Medulla oblongata (tissue), 1 donor: ENCODE measurements at regions not wholly inside any gene's neighbourhood (a gene's known extent, or its start where the extent isn't known, plus 50 kb on each side); places are given as distances from the start of the nearest gene placed in this dataset.

Experiments
- DNase-seq: peaks from one replicate; pipeline ENCODE4 v3.0.0-alpha.2; 2015; ENCODE audit errors: extremely low spot score

DNA sequence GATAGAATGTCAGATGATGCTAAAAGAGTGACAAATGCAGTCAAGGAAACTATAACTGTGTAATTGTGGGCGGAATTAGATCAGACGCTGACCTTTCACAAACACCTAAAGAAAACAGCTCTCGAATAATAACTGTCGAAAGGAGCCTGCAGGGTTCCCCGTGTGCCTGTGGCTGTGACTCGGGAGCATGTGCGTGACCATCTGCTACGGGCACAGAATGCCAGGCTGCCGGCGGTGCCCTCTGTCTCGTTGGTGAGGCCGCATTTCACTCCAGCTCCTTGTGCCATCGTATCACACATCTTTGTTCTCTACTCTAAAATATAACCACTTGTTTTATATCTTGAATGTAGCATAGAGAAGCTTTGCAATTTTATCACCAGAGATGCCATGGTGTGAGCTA is 267.8 kb upstream of the FMN2 start:
- no peak for DNase-seq

DNA sequence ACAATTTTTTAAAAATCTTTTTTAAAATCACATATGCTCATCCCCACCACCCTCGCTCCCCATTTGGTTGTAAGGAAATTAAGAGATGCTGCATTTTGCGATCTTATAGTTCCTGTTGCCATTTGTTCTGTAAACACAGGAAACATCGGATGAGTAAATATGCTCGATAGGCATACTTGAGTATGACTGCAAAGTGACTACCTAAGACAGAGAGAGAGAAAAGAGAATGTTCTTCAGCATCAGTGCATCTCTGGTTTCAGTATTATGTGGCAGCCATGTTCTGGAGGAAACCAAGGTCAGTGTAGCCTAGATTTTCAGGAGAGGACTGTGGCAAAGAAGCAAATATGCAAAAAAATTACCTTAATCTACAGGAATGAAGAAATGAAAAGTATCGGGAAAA is 265.5 kb upstream of the FMN2 start:
- no peak for DNase-seq

DNA sequence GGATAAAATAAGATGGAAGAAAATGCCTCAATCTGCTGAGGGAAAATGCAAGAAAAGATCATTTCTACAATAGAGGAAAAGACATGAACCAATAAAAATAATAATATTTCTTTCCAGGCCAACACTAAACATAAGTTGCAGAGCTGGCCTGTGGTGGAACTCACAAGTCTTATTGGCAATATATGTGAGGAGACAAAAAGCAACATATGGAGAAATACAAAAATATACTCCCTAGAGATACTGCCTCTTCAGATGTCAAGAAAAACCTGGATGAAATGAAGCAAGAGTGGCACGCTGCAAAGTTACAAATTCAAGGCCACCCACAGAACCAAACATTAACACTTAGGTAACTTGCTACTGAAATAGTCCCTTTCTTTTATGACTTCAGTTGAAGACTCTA is 264.9 kb upstream of the FMN2 start:
- DNase-seq: no peak

DNA sequence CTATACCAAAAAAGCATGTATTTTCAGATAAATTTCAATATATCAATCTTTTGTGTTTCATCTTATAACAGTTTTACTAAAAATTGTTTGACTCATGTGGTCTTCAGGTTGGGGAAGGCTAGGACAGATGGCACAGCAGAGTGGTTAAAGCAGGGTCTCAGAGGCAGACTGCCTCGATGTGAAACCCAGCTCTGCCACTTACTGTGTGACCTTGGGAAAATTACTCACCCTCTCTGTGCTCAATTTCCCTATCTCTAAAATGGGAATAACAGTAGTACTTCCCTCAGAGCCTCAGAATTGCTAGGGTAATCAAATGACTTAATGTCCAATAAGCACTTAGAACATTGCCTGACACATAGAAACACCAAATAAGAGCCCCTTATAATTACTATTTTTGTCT is 262.1 kb upstream of the FMN2 start:
- DNase-seq: no peak

DNA sequence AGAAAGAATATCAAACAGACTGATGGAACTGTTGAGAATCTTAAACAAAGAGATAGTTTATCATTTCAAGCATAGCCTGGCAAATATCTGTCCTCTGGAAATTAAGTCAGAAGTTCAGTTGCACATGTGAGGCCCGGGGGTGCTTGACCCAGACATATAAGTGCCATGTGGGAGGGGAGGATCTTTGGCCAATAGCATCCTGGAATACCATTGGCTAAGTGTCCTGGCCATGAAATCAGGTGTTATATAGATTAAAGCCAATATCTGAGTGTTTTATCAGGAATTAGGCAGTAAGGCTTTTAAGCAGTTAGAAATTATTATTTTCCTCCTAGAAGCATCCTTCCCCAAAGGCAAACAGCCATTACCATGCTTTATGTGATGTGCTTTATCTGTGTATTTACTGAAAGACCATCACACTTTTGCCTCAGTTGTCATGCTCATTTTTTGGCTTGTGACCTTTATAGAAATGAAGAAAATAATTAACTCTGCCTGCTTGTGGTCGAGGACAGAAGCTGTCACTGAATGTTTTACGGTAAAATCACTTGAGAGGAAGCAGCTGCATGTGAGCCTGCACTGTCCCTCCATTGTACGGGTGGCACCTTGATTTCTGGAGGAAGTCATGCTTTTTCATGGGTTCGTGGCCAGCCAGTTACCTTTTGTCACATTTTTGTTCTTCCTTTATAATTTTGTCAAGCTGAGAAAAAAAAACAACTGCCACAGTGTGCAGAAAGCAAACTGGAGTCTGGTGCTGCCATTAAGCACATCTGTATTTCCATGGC is 259.9 kb upstream of the FMN2 start:
- no peak for DNase-seq

DNA sequence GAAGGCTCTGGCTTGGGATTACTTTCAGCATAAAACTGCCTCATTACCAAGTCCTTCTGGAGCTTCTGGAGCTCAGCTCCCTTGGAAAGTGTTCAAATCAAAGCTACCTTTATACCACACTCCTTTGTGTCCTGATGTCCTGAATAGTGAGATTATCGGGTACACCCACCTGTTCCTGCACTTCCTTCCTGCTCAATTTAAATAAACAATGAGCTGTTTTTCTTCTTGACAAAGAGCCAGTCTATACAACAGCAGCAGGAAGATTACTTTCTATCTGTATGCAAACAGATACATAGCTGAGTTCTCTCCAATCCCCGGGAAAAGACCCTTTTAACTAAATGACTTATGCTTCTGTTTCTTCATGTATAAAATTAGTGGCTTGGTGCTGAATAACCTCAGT is 258.0 kb upstream of the FMN2 start:
- no peak for DNase-seq

DNA sequence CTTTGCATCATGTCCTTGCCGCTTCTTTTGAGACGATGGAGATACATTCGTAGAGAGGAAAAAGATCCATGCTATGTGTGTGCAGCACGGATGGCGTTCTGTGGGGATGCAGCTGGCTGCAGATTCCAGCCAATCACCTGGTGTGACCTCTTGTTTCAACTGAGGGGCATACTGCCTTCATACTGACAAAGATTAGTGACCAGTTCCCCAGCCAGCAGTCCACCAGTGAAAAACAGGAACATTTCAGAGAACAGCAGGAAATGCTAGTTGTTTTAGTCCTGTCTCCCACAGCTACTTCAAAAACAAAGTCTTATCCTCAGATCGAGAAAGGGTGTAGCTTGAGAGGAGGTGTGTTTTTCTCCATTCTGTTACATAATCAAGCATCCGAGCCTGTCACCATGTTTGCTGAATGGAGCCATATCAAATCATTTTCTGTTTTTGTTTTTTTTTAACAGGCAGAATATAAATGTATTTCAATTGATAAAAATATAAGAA is 255.7 kb upstream of the FMN2 start:
- DNase-seq: no peak

DNA sequence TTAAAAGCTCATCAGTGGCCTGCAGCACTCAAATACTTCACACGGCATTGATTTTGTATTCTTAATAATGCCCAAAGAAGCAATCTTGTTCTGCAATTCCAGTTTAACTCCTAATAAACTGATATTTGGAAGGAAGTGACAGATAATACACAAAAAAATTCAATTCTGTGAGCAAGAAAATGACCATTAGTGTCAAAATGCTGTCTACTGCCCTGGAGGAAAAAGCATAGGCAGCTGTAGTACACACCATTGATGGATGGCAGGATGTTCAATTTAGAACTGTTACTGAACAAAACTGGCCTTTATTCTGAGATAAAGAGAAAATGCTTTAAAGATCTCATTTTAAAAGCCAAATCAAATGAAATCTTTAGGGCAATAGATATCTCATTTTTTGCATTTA is 251.3 kb upstream of the FMN2 start:
- DNase-seq: no peak

DNA sequence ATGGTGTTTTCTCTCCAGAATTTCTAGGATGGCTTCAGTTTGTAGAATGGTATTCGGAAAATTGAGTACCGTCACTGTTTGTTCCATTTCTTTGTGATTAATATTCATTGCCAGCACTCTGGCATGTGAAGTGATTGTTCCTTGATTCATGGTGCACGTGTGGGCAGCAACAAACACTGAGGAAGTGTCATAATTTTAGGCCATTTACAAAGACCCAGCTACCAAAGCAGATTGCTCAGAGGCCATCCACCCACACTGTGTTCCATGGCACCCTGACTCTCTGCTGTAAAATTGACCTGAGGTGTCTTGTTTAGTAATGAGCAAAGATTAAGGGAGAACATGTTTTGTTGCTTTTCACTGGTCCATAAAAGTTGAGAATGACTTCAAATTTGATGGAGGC is 250.9 kb upstream of the FMN2 start:
- no peak for DNase-seq

DNA sequence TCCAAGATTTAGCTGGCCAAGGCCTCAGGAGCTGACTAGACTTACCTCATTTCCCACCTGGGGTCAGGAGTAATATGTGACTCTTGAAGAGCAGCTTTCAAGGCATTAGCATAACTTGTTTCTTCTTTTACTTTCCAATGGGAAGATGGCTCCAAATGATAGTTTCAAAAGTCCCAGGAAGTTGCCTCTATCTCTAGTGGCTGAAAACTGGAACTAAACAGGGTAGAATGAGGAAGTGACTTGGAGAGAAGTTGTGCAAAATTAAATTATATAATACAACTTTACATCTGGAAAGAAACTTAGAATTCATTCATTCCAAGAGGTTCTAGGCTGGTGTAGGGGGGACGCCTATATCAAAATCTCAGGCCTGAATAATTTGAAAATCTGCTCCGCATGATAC is 250.1 kb upstream of the FMN2 start:
- no peak for DNase-seq

DNA sequence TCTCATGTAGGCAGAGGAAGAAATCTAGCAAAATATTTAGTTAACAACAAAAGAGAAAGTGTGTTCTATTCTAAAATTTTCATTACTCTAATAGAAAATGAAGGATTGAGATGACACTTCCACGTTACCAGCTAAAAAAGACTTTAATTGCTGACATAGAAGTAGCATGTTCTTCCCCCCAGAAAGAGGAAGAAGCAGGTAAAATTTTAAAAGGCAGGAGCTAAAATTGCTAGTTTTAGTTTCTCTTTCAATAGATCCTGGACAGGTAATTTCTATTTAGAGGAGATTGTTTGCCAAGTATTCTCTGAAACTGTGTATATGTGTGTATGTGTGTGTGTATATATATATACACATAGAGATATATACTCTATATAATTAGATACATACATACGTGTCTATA is 248.1 kb upstream of the FMN2 start:
- no peak for DNase-seq

DNA sequence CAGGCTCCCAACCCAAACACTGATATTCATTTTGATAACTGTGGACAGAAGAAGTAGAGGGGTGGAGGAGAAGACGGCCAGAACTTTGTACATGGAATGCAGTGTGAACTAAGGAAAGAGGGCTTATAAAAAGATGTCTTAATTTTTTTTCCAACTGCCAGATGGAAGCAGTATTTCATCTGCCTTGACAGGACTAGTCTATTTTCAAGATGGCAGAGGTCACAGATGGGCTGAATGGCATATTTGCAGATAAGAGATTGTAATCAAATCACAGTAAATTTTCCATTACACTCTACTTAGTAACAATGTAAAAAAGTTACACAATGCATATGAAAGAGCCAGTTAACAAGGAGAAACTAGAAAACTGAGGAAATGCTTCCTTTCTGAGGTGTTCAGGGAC is 246.8 kb upstream of the FMN2 start:
- no peak for DNase-seq

DNA sequence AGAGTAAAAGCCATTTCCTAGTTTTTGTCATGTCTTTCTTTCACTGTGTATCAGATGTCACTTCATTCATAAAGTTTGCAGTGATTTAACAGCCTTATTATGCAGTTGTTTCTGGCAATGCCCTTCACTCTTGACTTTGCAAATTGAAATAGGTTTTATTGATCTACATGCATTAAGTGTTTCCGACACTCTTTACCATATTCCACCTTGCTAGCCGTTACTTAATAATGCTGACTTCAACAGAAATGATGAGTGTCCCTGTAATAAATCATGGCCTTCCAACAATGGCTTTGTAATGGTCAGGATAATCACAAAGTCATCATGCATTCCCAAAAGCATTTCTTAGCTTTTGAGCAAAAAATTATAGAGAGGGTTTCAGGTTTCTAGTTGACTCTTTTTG is 236.8 kb upstream of the FMN2 start:
- no peak for DNase-seq

DNA sequence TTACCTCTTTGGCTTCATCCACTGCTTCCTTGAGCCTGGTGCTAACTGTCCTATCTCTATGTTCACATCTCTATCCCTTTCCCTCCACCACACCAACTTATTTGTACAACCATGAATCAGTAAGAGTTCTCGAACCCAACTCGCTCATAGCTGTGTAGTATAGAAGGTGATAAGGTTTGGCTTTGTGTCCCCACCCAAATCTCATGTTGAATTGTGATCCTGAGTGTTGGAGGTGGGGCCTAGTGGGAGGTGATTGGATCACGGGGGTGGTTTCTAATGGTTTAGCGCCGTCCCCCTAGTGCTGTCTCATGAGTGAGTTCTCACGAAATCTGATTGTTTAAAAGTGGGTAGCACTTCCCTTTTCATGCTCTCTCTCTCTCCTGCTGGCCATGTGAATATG is 235.6 kb upstream of the FMN2 start:
- no peak for DNase-seq

DNA sequence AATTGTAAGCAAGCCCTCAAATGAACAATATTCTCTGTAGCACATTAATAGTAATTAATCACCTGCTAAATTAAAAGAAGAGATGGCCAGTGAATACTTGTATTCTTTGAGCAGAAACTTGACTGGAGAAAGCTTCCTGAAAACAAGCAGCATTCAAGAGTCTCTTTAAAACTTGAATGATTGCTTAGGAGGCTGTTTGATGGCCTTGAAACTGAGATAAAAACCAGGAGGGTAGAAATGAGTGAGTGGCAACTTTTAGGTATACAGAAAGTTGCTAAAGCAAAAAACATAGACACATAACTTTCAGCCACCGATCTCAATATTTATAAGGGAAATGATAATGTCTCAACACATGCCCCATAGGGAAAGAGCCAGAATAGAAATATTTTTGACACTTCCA is 234.8 kb upstream of the FMN2 start:
- DNase-seq: no peak

DNA sequence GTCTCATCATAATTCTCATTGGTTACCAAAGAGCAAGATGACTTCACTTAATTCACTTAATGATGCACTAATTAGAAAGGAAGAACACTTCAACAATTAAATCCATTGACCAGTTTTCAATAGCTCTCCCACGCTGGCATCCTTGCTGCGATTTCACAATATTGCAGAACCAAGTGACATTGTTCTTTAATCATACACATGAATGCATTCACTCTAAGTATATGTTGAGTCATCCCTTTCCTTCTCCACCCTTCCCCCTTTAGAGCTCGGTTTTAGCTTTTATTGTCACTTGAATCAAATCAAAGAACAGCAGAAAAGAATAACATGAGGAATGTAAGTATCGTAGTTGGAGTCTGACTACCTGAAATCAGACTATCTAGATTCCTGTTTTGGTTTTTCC is 233.6 kb upstream of the FMN2 start:
- DNase-seq: no peak

DNA sequence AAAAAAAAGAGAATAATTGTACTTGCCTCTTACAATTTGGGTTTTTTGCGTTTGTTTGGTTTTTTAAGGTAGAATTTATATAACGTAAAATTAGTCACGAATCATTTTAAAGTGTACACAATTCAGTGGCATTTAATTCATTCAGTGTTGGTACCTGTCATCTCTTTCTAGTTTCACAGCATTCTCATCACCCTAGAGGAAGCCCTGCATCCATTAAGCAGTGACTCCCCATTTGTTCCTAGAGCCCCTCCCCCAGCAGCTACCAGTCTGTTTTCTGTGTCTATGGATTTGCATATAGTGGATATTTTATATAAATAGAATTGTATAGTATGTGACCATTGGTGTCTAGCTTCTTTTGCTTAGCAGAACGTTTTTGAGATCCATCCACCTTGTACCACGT is 233.2 kb upstream of the FMN2 start:
- no peak for DNase-seq

DNA sequence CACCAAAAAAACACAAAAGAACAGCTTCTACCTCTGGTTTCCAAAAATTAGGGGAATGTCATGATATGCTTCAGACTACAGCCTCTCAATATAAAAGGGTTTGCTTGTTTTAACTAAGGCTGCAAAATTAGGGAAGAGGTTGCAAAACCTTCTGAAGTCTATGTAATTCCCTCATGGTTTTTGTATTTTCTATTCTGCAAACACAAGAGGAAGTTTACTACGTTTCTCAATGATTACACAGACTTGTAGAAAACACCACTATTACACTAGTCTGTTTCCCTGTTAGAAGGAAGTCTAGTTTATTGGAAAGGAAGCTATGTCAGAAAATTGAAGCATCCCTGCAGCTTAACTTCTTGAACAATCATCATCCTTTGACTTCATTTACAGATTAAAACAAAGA is 229.7 kb upstream of the FMN2 start:
- no peak for DNase-seq

DNA sequence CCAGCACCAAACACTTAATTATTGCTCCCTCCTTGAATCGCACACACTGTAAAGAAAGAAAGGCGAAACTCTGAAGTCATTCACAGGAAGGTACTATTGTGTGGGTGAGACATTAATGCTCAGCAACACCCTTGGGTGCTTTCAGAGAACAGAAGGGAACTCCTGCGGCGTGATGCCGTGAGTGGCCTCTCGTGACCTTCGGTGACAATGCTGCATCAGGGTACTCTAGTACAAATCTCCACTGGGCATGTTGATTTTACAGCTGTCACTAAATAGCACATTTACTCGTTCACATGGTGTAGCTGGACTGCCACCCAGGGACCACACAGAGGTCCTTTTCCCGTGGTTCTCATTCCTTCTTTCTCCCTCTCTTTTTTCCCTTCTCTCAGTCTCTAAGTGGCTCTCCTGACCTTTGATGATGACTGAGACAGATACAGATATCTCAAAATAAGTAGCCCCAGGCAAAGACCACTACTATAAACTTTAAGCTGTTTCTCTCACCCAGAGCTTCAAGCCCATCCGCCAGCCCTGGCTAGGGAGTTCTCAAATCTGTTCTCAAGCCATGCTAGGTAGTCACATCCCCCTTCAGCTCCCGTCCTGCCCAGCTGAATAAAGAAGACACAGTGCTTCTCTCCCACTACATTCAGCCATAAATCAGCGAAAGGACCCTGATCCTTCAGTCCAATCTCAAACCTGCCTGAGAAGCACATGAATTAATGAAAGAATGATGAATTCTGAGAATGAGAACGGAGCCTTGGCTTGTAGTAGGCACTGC is 223.4 kb upstream of the FMN2 start:
- DNase-seq: peak; percentile 16

DNA sequence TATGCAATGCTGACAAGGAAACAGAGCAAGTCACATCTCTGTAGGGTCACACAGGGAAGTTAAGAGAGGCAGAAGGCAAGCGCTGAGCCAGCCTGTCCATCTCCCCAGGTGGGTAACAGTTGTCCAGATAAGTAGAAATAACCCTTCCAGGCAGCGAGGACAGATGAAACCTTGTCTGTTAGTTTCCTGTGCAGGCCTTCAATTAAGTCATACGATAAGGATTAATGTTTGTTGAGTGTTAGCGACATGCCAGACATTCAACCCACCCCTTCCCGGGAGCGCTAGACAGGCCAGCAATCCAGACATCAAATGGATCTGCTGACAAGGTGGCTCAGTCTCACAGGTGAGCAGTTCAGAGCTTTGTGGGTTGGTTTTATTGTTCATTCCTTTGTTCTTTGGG is 221.5 kb upstream of the FMN2 start:
- DNase-seq: no peak

DNA sequence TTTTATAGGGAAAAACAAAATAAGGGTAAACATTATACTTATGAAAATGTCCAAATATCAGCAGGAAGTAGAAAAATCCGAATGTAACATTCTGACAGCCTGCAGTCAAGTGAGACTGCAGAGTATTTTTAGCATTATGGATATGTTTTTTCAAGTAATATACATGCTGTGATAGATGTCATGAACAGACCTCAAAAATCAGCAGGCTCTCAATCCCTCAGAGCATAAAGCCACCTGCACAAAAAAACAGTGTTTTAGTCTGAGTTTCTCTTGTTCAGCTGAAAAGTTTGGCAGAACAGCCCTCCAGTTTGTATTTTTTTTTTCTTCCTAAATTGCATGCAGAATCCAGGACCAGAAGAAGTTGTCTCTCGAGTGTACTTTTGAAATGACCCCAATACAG is 219.1 kb upstream of the FMN2 start:
- no peak for DNase-seq

DNA sequence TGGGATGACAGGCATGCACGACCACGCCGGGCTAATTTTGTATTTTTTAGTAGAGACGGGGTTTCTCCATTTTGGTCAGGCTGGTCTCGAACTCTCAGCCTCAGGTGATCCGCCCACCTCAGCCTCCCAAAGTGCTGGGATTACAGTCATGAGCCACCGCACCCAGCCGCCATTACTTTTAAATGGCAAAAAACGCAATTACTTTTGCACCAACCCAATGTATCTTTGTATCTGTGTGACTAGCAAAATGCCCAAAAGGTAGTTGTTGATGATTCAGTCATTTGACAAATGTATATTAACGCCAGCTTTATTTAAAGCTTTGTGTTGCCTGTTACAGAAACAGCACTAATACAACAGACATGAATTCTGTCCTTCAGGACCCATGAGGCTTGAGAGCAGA is 216.9 kb upstream of the FMN2 start:
- no peak for DNase-seq
